Activated CD8-positive, alpha-beta memory T cell treated with anti-CD3 and anti-CD28 coated beads, Interleukin-2, amount 50 U/mL, for 24 hours (primary cell): ENCODE measurements at regions not wholly inside any gene's neighbourhood (a gene's known extent, or its start where the extent isn't known, plus 50 kb on each side); places are given as distances from the start of the nearest gene placed in this dataset.
"Not testable (repeated sequence)": the region's sequence is repeated elsewhere in the genome, so short reads cannot be mapped to it uniquely, and the experiment has no call there.

Source experiments
- DNase-seq: peaks from one replicate; pipeline ENCODE4 v3.0.0-alpha.2; 2020; ENCODE audit errors: extremely low read depth

GRCh38 chr20:40849456-40849855 lies 160.4 kb upstream of the MAFB start:
- DNase-seq: no peak

GRCh38 chr20:40851051-40851450 lies 162.0 kb upstream of the MAFB start:
- no peak for DNase-seq

GRCh38 chr20:40855269-40855668 lies 166.2 kb upstream of the MAFB start:
- no peak for DNase-seq

DNA sequence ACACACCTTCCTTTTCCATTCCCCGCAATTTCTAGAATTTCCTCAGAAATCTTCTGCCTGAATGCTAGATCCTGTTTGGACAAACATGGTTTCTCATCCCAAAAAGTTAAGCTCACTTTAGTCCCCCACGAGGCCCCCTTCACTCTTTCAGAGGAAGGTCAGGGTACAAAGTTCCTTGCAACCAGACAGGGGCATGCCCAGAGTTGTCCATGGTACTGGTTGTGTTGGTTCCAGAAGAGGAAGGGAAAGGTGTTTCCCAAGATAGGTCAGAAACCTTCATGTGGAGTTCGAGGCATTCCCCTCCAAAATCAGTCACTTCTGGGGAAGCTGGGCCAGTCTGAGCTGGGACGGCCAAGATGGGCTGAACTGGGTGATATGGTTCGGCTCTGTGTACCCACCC lies 167.6 kb upstream of the MAFB start:
- DNase-seq: no peak

- no peak for DNase-seq
Measured at GRCh38 chr20:40860487-40860902, 168.1 kb upstream of the TOP1 start.

DNA sequence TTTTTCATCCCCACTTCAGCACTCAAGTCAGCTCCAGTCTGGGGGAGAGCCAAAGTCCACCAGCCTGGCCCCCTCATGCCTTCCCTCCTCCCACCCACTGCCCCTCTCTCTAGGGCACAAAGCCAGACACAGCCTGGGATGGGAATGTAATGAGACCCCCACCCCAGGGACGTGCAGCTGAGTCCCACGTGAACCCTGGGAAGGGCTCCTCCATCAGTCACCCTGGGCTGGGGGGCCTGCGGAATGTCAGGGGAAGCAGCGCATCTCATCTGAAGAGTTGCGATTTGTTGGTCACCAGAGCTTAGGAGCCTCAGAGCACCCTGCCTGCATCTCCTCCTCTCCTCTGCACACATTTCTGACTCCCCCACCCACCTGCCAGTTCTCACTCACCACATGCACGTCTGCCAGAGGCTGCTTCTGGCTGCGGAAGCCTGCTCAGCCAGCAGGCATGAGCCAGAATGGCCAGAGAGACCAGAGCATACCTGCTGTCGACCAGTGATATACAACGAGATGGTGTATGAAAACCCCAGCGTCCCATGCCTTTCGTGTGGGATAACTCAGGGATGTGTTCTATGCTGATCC lies 167.1 kb upstream of the TOP1 start:
- DNase-seq: no peak

DNA sequence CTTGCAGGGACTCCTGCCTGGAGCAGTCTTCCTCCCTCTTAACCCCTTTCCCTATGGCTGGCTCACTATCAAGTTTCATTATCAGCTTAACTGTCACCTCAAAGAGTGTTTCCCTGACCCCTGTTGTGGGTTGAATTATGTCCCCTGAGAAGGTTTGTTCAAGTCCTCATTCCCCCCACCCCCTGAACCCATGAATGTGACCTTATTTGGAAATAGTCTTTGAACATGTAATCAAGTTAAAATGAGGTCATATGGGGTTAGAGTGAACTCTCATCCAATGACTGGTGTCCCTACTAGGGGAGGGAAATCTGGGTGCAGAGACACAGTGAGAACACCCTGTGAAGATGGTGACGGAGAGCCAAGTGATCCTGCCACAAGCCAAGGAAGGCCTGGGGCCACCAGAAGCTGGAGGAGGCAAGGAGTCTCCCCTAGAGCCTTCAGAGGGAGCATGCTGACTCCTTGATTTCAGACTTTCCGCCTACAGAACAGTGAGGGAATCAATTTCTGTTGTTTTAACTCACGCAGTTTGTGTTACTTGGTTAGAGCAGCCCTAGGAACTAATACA lies 165.2 kb upstream of the TOP1 start:
- no peak for DNase-seq

DNA sequence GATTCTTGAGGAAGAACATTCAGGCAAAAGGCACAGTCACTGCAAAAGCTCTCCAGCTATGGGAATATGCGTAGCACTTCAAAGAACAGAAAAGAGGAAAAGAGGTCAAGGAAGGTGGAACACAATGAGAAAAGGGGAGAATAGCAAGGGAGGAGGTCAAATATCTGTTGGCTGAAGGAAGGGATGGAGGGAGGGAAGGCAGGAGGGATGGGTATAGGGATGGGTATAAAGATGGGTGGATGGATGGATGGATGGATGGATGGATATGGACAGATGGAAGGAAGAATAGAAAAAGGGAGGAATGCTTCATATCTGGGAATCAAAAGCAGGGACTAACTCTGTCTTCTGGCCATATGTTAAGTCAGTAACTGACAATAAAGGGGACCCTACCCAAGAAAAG lies 164.2 kb upstream of the TOP1 start:
- no peak for DNase-seq

- DNase-seq: no peak
Measured at GRCh38 chr20:40865095-40865494, 163.5 kb upstream of the TOP1 start.

DNA sequence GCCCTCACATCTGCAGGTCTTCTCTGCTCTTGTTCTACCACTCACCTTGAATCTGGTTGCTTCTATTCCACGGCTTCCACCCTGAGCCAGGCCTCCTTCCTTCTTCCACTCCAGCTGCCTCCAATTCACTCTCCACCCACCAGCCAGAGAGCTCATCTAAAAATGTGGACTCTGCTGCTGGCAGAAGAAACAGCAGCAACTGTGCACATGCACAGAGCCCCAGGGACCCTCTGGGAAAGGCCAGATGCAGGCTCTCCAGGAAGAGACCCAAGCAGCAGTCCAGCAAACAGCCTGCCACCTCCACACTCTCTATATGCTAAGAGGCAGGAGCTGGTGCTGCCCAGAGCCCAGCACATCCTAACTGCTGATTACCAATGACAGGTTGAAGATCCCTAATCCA lies 162.6 kb upstream of the TOP1 start:
- DNase-seq: no peak

- no peak for DNase-seq
Measured at GRCh38 chr20:40868551-40869217, 159.9 kb upstream of the TOP1 start.

- DNase-seq: no peak
Measured at GRCh38 chr20:40869218-40870147, 159.1 kb upstream of the TOP1 start.

- no peak for DNase-seq
Measured at GRCh38 chr20:40875116-40876085, 153.2 kb upstream of the TOP1 start.

GRCh38 chr20:40878099-40878498 lies 150.5 kb upstream of the TOP1 start:
- not testable (repeated sequence) for DNase-seq

DNA sequence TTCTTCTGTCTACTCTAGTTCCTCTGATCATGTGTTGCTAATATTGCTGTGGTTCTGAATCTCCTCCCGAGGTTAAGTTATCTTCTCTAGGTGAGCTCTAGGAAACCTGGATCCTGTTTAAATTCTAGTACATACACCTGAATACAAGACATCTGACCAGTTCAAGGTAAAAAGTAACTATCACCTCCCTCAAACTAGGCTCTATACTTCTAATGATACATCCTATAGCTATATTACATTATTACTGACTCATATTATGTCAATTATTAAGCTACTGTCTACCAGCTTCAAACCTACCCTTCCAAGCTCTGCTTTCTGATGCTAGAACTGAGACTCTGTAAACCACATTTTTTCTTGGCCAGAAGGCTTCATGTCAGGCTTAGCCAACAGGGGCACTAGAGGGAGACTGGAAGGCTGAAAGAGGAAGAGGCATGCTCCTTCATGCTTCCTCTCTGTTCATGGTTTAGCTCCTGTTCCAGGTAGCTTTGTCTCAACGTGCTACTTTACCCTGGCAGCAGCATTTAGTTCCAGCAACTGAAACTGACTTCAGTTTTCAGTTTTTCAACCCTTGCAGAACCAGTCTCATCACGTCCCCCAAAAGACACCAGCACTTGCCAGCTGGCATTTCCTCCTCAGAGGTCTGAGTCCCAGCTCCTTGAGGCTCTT lies 148.4 kb upstream of the TOP1 start:
- no peak for DNase-seq

GRCh38 chr20:40880729-40881109 lies 147.9 kb upstream of the TOP1 start:
- DNase-seq: no peak

DNA sequence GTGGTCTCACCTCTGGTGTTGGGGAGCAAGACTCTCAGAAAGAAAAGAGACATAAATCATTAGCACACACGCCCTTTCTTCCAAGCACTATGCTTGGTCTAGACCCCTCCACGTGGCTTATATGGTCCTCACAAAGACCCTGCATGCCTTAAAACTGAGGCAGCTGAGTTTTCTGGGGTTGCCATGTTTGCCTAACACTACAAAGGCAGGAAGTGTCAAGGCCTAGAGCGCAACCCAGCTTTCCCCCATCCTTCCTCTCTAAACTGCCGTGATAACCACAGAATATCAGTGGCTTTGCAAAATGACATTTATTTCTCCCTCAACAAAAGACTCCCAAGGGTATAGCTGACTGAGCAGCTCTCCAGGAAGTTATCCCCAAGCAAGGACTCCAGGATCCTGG lies 146.5 kb upstream of the TOP1 start:
- no peak for DNase-seq

- no peak for DNase-seq
Measured at GRCh38 chr20:40883097-40883496, 145.5 kb upstream of the TOP1 start.

GRCh38 chr20:40887105-40887504 lies 141.5 kb upstream of the TOP1 start:
- no peak for DNase-seq

DNA sequence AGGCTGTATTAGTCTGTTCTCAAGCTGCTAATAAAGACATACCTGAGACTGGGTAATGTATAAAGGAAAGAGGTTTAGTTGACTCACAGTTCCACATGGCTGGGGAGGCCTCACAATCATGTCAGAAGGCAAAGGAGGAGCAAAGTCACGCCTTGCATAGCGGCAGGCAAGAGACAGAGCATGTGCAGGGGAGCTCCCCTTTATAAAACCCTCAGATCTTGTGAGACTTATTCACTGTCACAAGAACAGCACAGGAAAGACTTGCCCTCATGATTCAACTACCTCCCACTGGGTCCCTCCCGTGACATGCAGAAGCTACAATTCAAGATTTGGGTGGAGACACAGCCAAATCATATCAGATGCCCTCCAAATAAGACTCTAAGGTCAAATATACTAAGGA lies 139.4 kb upstream of the TOP1 start:
- not testable (repeated sequence) for DNase-seq

GRCh38 chr20:40890181-40890580 lies 138.4 kb upstream of the TOP1 start:
- DNase-seq: no peak
